ENCODE measurements at regions not wholly inside any gene's neighbourhood (a gene's known extent, or its start where the extent isn't known, plus 50 kb on each side); places are given as distances from the start of the nearest gene placed in this dataset.

DNA sequence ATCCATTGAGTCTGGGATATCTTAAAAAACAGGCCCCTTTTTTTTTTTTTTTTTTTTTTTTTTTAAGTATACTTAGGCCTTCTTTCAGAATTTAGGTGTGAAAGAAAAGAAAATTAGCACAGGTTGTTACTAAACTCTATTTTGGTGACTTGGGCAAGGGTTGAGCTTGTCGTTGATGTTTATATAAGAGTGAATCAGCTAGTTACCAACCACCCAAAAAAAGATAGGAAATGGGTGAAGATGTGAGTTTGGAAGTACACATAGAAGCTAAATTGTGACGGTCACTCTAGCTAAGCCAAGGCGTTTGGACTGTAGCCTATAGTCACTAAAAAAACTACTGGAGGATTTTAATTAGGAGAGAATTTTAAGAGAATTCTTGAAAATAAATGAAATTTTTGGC, 1247.2 kb downstream of the AACS start:
- TF ChIP-seq, protein P1, sequence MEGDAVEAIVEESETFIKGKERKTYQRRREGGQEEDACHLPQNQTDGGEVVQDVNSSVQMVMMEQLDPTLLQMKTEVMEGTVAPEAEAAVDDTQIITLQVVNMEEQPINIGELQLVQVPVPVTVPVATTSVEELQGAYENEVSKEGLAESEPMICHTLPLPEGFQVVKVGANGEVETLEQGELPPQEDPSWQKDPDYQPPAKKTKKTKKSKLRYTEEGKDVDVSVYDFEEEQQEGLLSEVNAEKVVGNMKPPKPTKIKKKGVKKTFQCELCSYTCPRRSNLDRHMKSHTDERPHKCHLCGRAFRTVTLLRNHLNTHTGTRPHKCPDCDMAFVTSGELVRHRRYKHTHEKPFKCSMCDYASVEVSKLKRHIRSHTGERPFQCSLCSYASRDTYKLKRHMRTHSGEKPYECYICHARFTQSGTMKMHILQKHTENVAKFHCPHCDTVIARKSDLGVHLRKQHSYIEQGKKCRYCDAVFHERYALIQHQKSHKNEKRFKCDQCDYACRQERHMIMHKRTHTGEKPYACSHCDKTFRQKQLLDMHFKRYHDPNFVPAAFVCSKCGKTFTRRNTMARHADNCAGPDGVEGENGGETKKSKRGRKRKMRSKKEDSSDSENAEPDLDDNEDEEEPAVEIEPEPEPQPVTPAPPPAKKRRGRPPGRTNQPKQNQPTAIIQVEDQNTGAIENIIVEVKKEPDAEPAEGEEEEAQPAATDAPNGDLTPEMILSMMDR (IDR thresholded peaks at IDR 0.05 in 8 of 11, conservative IDR thresholded peaks at IDR 0.05 in 3 of 11), result no peak
- no peak for TF ChIP-seq POLR2A (IDR thresholded peaks at IDR 0.05)
- no peak for TF ChIP-seq POLR2AphosphoS5 (IDR thresholded peaks at IDR 0.05)
